ENCODE measurements at regions not wholly inside any gene's neighbourhood (a gene's known extent, or its start where the extent isn't known, plus 50 kb on each side); places are given as distances from the start of the nearest gene placed in this dataset.

DNA sequence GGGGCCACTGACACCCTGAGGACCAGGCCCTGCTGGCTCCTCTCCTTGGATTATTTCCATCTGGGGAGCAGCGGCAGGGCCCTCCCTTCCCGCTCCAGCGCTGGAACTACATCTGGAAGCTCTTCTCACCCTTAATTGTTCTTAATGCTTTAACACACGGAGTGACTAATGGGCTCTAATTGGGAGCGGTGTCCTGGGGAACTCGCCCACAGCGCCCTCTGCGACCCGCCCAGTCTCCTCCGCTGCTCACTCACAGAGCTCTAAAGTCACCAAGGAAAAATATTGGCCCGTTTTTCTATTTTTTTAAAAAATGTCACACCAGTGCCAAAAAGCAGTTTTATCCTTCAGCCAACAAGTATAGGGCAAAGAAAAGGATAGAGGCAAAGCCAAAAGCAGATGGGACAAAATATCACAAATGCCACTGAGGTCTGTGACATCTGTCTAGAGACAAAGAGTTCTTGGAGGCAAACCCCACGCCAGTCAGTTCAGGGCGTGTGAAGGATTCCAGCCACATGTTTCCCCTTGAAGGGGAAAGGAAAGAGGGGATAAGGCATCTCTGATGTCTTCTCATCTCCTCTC lies 134.7 kb downstream of the RBFOX3 start:
- Mint-ChIP-seq H3K36me3 (no peaks in the 10 kb centered on the region), H3K9me3 (no peaks in the 10 kb centered on the region), H3K27me3 (ENCODE audit: low read depth) (peaks cover 2% of the 10 kb centered on the region; the same call in 1 of the 2 replicates), H3K4me1 (peaks cover 6% of the 10 kb centered on the region), H3K4me3 (no peak overlapping the region), H3K27ac (no peak overlapping the region)
- ATAC-seq, result no peak
- CTCF ChIA-PET, result interaction anchor here (0.7 to 1.0 kb wide), 3 partner anchors 38 to 265 kb away, joined by 3 read pairs; no protein-coding TSS in a partner anchor
- TF ChIP-seq, protein P1, sequence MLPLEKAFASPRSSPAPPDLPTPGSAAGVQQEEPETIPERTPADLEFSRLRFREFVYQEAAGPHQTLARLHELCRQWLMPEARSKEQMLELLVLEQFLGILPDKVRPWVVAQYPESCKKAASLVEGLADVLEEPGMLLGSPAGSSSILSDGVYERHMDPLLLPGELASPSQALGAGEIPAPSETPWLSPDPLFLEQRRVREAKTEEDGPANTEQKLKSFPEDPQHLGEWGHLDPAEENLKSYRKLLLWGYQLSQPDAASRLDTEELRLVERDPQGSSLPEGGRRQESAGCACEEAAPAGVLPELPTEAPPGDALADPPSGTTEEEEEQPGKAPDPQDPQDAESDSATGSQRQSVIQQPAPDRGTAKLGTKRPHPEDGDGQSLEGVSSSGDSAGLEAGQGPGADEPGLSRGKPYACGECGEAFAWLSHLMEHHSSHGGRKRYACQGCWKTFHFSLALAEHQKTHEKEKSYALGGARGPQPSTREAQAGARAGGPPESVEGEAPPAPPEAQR (CRISPR knock-in tag; IDR thresholded peaks at IDR 0.05), result no peak
- TF ChIP-seq SMAD3 (CRISPR knock-in tag; IDR thresholded peaks at IDR 0.05; ENCODE audit: borderline replicate concordance) (no peak), ZNF396 (CRISPR knock-in tag; IDR thresholded peaks at IDR 0.05; ENCODE audit: borderline replicate concordance) (no peak), TCF7 (CRISPR knock-in tag; IDR thresholded peaks at IDR 0.05; ENCODE audit: low read depth) (no peak), ZNF317 (CRISPR knock-in tag; IDR thresholded peaks at IDR 0.05; ENCODE audit: borderline replicate concordance, low read depth) (no peak), ZNF263 (CRISPR knock-in tag; IDR thresholded peaks at IDR 0.05; ENCODE audit: low read depth) (no peak), FOXK1 (CRISPR knock-in tag; IDR thresholded peaks at IDR 0.05) (no peak), ELF4 (CRISPR knock-in tag; IDR thresholded peaks at IDR 0.05; ENCODE audit: low read depth) (no peak), GABPB1 (CRISPR knock-in tag; IDR thresholded peaks at IDR 0.05) (no peak), MYBL2 (CRISPR knock-in tag; IDR thresholded peaks at IDR 0.05) (no peak), GRHL2 (CRISPR knock-in tag; IDR thresholded peaks at IDR 0.05; ENCODE audit: insufficient replicate concordance, severe bottlenecking) (no peak), ZNF232 (CRISPR knock-in tag; IDR thresholded peaks at IDR 0.05) (no peak), IRF2 (CRISPR knock-in tag; IDR thresholded peaks at IDR 0.05; ENCODE audit: borderline replicate concordance, low read depth) (no peak), RORB (CRISPR knock-in tag; IDR thresholded peaks at IDR 0.05) (no peak), ESRRA (CRISPR knock-in tag; IDR thresholded peaks at IDR 0.05; ENCODE audit: borderline replicate concordance) (no peak)
- TF ChIP-seq, protein P2, sequence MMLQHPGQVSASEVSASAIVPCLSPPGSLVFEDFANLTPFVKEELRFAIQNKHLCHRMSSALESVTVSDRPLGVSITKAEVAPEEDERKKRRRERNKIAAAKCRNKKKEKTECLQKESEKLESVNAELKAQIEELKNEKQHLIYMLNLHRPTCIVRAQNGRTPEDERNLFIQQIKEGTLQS (CRISPR knock-in tag; conservative IDR thresholded peaks at IDR 0.05), result no peak
- TF ChIP-seq, protein P3, sequence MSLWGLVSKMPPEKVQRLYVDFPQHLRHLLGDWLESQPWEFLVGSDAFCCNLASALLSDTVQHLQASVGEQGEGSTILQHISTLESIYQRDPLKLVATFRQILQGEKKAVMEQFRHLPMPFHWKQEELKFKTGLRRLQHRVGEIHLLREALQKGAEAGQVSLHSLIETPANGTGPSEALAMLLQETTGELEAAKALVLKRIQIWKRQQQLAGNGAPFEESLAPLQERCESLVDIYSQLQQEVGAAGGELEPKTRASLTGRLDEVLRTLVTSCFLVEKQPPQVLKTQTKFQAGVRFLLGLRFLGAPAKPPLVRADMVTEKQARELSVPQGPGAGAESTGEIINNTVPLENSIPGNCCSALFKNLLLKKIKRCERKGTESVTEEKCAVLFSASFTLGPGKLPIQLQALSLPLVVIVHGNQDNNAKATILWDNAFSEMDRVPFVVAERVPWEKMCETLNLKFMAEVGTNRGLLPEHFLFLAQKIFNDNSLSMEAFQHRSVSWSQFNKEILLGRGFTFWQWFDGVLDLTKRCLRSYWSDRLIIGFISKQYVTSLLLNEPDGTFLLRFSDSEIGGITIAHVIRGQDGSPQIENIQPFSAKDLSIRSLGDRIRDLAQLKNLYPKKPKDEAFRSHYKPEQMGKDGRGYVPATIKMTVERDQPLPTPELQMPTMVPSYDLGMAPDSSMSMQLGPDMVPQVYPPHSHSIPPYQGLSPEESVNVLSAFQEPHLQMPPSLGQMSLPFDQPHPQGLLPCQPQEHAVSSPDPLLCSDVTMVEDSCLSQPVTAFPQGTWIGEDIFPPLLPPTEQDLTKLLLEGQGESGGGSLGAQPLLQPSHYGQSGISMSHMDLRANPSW (CRISPR knock-in tag; conservative IDR thresholded peaks at IDR 0.05; ENCODE audit: low read depth), result no peak
- TF ChIP-seq, protein P4, sequence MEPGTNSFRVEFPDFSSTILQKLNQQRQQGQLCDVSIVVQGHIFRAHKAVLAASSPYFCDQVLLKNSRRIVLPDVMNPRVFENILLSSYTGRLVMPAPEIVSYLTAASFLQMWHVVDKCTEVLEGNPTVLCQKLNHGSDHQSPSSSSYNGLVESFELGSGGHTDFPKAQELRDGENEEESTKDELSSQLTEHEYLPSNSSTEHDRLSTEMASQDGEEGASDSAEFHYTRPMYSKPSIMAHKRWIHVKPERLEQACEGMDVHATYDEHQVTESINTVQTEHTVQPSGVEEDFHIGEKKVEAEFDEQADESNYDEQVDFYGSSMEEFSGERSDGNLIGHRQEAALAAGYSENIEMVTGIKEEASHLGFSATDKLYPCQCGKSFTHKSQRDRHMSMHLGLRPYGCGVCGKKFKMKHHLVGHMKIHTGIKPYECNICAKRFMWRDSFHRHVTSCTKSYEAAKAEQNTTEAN (CRISPR knock-in tag; IDR thresholded peaks at IDR 0.05), result no peak
- TF ChIP-seq, protein P5, sequence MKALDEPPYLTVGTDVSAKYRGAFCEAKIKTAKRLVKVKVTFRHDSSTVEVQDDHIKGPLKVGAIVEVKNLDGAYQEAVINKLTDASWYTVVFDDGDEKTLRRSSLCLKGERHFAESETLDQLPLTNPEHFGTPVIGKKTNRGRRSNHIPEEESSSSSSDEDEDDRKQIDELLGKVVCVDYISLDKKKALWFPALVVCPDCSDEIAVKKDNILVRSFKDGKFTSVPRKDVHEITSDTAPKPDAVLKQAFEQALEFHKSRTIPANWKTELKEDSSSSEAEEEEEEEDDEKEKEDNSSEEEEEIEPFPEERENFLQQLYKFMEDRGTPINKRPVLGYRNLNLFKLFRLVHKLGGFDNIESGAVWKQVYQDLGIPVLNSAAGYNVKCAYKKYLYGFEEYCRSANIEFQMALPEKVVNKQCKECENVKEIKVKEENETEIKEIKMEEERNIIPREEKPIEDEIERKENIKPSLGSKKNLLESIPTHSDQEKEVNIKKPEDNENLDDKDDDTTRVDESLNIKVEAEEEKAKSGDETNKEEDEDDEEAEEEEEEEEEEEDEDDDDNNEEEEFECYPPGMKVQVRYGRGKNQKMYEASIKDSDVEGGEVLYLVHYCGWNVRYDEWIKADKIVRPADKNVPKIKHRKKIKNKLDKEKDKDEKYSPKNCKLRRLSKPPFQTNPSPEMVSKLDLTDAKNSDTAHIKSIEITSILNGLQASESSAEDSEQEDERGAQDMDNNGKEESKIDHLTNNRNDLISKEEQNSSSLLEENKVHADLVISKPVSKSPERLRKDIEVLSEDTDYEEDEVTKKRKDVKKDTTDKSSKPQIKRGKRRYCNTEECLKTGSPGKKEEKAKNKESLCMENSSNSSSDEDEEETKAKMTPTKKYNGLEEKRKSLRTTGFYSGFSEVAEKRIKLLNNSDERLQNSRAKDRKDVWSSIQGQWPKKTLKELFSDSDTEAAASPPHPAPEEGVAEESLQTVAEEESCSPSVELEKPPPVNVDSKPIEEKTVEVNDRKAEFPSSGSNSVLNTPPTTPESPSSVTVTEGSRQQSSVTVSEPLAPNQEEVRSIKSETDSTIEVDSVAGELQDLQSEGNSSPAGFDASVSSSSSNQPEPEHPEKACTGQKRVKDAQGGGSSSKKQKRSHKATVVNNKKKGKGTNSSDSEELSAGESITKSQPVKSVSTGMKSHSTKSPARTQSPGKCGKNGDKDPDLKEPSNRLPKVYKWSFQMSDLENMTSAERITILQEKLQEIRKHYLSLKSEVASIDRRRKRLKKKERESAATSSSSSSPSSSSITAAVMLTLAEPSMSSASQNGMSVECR (CRISPR knock-in tag; IDR thresholded peaks at IDR 0.05; ENCODE audit: borderline replicate concordance), result no peak
- POLR2A ChIA-PET, result interaction anchor here (0.6 kb wide), 1 partner anchor 572 kb away, joined by 3 read pairs; no protein-coding TSS in a partner anchor
- DNase-seq (ENCODE audit: low spot score), result no peak

Data from WTC11 (cell line).